ENCODE measurements at regions not wholly inside any gene's neighbourhood (a gene's known extent, or its start where the extent isn't known, plus 50 kb on each side); places are given as distances from the start of the nearest gene placed in this dataset.

DNA sequence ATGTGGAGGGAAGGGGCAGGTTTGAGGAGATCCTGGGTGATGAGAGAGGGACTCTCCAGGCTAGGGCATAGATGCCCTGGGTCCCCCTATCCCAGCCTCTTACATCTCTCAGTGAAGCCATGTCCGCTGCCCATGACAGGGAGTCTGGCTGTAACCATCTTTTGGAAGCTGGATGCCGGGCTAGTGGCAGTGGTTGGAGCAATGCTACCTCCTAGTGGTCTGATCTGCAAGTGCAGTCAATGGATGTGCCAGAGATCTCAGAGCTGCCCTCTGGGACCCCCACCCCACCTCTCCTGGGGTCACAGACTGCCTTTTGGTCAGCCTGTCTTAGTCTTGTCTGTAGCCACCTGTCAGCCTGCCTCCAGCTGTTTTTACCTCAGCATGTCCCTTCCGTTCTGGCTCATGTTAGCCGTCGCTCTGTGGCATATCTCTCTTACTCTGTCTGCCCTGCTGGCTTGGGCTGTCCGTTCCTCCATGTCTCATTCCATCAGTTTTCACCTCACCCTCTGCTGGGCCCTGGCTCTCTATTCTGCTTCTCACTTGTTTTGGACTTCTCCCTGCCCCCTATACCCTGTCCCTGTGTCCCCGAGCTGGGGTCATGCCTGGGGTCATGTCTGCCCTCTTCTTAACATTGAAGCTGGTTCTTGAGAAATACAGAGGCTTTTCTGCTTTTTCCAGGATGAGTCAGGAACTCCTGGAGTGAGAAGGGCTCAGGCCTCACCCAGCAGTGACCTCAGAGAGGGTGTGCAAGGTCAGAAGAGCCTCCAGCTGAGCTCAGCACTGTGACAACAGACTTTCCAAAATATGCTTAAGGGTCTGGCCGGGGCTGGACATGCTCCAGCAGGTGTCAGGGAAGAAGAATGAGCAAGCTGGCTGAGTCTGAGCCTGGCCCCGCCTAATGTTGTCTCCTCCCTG lies 52.0 kb upstream of the THY1 start:
- no peak overlapping the region for H3K4me3 ChIP-seq (ENCODE audit: low read depth, poor library complexity, severe bottlenecking)
- no peak for TF ChIP-seq POLR2A (IDR thresholded peaks at IDR 0.05)
- TF ChIP-seq, protein P1, sequence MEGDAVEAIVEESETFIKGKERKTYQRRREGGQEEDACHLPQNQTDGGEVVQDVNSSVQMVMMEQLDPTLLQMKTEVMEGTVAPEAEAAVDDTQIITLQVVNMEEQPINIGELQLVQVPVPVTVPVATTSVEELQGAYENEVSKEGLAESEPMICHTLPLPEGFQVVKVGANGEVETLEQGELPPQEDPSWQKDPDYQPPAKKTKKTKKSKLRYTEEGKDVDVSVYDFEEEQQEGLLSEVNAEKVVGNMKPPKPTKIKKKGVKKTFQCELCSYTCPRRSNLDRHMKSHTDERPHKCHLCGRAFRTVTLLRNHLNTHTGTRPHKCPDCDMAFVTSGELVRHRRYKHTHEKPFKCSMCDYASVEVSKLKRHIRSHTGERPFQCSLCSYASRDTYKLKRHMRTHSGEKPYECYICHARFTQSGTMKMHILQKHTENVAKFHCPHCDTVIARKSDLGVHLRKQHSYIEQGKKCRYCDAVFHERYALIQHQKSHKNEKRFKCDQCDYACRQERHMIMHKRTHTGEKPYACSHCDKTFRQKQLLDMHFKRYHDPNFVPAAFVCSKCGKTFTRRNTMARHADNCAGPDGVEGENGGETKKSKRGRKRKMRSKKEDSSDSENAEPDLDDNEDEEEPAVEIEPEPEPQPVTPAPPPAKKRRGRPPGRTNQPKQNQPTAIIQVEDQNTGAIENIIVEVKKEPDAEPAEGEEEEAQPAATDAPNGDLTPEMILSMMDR (IDR thresholded peaks at IDR 0.05): no peak
- intact Hi-C loops (cut with DNase I; ENCODE audit: low total_unique reads): loop anchor here (5.0 kb wide), 1 partner anchor 118 kb away; no protein-coding TSS in a partner anchor
- 26 to 28% methylated on average over 9 of the region's 9 CpGs for WGBS, 2 donors
- DNase-seq (ENCODE audit: low spot score in 2 of 2): peak; percentile 73 to 93

DNA sequence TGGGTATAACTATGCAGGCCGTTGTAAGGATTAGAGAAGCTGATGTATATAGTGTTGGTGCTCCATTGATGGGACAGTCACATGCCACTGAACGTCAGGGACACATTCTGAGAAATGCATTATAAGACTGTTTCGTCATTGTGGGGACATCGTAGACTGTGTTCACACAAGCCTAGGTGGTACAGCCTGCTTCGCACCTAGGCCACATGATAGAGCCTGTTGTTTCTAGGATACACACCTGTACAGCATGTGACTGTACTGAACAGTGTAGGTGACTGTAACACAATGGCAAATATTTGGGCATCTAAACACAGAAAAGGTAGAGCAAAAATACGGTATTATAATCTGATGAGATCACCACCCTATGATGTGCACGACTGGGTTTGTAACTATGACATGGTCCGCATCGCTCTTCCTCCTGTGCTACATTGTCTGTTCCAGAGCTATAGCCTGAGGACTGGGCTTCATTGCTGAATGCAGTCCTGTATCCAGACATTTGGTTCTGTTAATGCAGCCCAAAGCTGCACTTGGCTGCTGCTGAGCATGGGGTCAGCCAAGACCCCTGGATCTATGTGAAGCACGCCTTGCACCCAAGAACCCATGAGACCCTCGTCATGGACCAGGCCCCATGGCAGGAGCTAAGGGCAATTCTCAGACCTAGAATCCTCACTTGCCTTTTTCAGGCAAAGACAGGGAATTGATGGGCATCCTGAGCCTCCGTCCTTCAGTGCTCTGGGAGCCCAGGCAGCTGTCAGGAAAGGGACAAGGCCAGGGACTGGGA lies 51.1 kb upstream of the THY1 start:
- peak in 1 of 2 donors; percentile 37 for DNase-seq (ENCODE audit: low spot score in 2 of 2)
- 85 to 88% methylated on average over 12 of the region's 12 CpGs for WGBS, 2 donors
- no peak for TF ChIP-seq POLR2A (IDR thresholded peaks at IDR 0.05)
- TF ChIP-seq, protein P1 (IDR thresholded peaks at IDR 0.05): no peak
- H3K4me3 ChIP-seq (ENCODE audit: low read depth, poor library complexity, severe bottlenecking): no peak overlapping the region
- intact Hi-C loops (cut with DNase I; ENCODE audit: low total_unique reads): loop anchor here (5.0 kb wide), 1 partner anchor 117 kb away; no protein-coding TSS in a partner anchor

GRCh38 chr11:119473226-119473625 lies 50.3 kb upstream of the THY1 start:
- peak; percentile 7 to 64 for DNase-seq (ENCODE audit: low spot score in 2 of 2)
- intact Hi-C loops (cut with DNase I; ENCODE audit: low total_unique reads): loop anchor here (5.0 kb wide), 1 partner anchor 116 kb away; no protein-coding TSS in a partner anchor
- WGBS, 2 donors: 83 to 87% methylated on average over 9 of the region's 9 CpGs
- no peak overlapping the region for H3K4me3 ChIP-seq (ENCODE audit: low read depth, poor library complexity, severe bottlenecking)
- TF ChIP-seq POLR2A (IDR thresholded peaks at IDR 0.05): no peak
- TF ChIP-seq, protein P1 (IDR thresholded peaks at IDR 0.05): no peak

GRCh38 chr11:119472856-119473222 lies 49.9 kb upstream of the THY1 start:
- intact Hi-C loops (cut with DNase I; ENCODE audit: low total_unique reads): loop anchor here (5.0 kb wide), 1 partner anchor 116 kb away; no protein-coding TSS in a partner anchor
- no peak overlapping the region for H3K4me3 ChIP-seq (ENCODE audit: low read depth, poor library complexity, severe bottlenecking)
- 86 to 91% methylated on average over 14 of the region's 14 CpGs for WGBS, 2 donors
- TF ChIP-seq, protein P1 (IDR thresholded peaks at IDR 0.05): no peak
- TF ChIP-seq POLR2A (IDR thresholded peaks at IDR 0.05): no peak
- DNase-seq (ENCODE audit: low spot score in 2 of 2): peak; percentile 12 to 70

All from lower leg skin (tissue), 4 donors.